HL-60 (cell line): ENCODE measurements at regions not wholly inside any gene's neighbourhood (a gene's known extent, or its start where the extent isn't known, plus 50 kb on each side); places are given as distances from the start of the nearest gene placed in this dataset.
"Not testable (repeated sequence)": the region's sequence is repeated elsewhere in the genome, so short reads cannot be mapped to it uniquely, and the experiment has no call there.

ENCODE experiments used
- POLR2AphosphoS5 ChIP-seq: IDR thresholded peaks from 2 replicates; pipeline ENCODE4 v1.6.1; 2012; ENCODE audit warnings: low read depth
- TF ChIP-seq, protein P1 (sequence below): IDR thresholded peaks from one replicate; pipeline ENCODE4 v1.5.1; 2011; ENCODE audit warnings: low read length, control low read depth, inconsistent platforms; ENCODE audit not compliant: insufficient read depth

GRCh38 chr9:65423691-65424436 is 138.9 kb upstream of the FOXD4L5 start:
- TF ChIP-seq, protein P1, sequence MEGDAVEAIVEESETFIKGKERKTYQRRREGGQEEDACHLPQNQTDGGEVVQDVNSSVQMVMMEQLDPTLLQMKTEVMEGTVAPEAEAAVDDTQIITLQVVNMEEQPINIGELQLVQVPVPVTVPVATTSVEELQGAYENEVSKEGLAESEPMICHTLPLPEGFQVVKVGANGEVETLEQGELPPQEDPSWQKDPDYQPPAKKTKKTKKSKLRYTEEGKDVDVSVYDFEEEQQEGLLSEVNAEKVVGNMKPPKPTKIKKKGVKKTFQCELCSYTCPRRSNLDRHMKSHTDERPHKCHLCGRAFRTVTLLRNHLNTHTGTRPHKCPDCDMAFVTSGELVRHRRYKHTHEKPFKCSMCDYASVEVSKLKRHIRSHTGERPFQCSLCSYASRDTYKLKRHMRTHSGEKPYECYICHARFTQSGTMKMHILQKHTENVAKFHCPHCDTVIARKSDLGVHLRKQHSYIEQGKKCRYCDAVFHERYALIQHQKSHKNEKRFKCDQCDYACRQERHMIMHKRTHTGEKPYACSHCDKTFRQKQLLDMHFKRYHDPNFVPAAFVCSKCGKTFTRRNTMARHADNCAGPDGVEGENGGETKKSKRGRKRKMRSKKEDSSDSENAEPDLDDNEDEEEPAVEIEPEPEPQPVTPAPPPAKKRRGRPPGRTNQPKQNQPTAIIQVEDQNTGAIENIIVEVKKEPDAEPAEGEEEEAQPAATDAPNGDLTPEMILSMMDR = not testable (repeated sequence)
- TF ChIP-seq POLR2AphosphoS5 = not testable (repeated sequence)
